BLaER1 (cell line): ENCODE measurements at regions not wholly inside any gene's neighbourhood (a gene's known extent, or its start where the extent isn't known, plus 50 kb on each side); places are given as distances from the start of the nearest gene placed in this dataset.

Source experiments
- H3K27ac ChIP-seq: shearing (Covaris generic); formaldehyde crosslinking; 2 replicates; pipeline ENCODE4 v1.8.1; 2022
- H3K27me3 ChIP-seq: shearing (Covaris generic); formaldehyde crosslinking; 2 replicates; pipeline ENCODE4 v1.8.1; 2022
- H3K36me3 ChIP-seq: shearing (Covaris generic); formaldehyde crosslinking; 2 replicates; pipeline ENCODE4 v1.8.1; 2022
- H3K4me1 ChIP-seq: shearing (Covaris generic); formaldehyde crosslinking; 2 replicates; pipeline ENCODE4 v1.8.1; 2022
- H3K4me2 ChIP-seq: shearing (Covaris generic); formaldehyde crosslinking; 2 replicates; pipeline ENCODE4 v1.8.1; 2022
- H3K4me3 ChIP-seq: shearing (Covaris generic); formaldehyde crosslinking; 2 replicates; pipeline ENCODE4 v1.8.1; 2022
- H3K9ac ChIP-seq: shearing (Covaris generic); formaldehyde crosslinking; 2 replicates; pipeline ENCODE4 v1.8.1; 2022
- H3K9me3 ChIP-seq: shearing (Covaris generic); formaldehyde crosslinking; 2 replicates; pipeline ENCODE4 v1.8.1; 2022
- H4K20me1 ChIP-seq: shearing (Covaris generic); formaldehyde crosslinking; 2 replicates; pipeline ENCODE4 v1.8.1; 2022
- Cebpa-rat ChIP-seq: shearing (Covaris generic); IDR thresholded peaks from 2 replicates; pipeline ENCODE4 v1.8.1; 2022

DNA sequence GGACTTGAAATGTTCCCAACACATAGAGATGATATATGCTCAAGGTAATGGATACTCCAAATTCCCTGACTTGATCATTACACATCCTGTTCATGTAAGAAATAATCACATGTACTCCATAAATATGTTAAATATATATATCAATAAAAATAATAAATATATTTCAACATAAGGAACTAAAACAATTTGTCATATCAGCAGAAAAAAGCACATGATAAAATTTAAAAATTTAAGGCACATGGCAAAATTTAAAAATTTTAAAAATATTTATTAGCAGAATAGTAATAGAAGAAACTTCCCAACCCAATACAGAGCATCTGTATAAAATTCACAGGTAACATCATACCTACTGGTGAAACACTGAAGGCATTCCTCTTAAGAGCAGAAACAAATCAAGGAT is 109.6 kb upstream of the KYNU start:
- H3K36me3 ChIP-seq, result no peaks in the 10 kb centered on the region
- no peak overlapping the region for H3K4me3 ChIP-seq
- no peak overlapping the region for H3K27ac ChIP-seq
- no peak for TF ChIP-seq Cebpa-rat
- no peak overlapping the region for H3K9ac ChIP-seq
- no peaks in the 10 kb centered on the region for H3K27me3 ChIP-seq
- H3K4me1 ChIP-seq, result no peaks in the 10 kb centered on the region
- H3K9me3 ChIP-seq, result peaks cover 14% of the 10 kb centered on the region
- H3K4me2 ChIP-seq, result no peak overlapping the region
- no peaks in the 10 kb centered on the region for H4K20me1 ChIP-seq

DNA sequence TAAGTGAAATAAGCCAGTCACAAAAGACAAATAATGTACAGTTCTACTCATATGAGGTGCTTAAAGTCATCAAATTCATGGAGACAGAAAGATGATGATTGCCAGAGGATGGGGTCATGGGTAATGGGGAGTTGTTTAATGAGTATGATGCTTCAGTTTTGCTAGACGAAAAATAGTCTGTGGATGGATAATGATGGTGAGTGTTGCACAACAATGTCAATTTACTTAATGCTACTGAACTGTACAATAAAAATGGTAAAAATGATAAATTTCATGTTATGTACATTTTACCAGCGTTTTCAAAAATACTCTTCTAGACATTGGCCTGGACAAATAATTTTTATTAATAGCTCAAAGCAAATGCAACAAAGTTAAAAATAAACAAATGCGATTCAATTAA is 118.5 kb upstream of the KYNU start:
- Histone ChIP-seq H3K9me3 (no peaks in the 10 kb centered on the region), H3K4me1 (no peaks in the 10 kb centered on the region), H3K4me2 (no peak overlapping the region), H3K9ac (no peak overlapping the region), H3K36me3 (no peaks in the 10 kb centered on the region), H3K4me3 (no peak overlapping the region), H4K20me1 (no peaks in the 10 kb centered on the region), H3K27me3 (no peaks in the 10 kb centered on the region), H3K27ac (no peak overlapping the region)
- TF ChIP-seq Cebpa-rat, result no peak

DNA sequence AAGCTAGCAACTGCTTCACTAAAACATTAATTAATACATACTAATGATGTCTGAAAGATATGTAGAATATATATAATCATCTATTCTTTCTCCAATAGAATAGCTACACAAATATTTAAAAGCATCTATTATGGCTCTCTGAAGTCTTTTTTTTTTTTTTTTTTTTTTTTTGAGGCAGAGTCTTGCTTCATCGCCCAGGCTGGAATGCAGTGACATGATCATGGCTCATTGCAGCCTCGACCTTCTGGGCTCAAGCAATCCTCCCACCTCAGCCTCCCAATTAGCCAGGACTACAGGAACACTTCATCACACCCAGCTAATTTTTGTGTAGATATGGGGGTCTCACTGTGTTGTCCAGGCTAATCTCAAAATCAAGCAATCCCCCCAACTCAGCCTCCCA is 120.4 kb upstream of the KYNU start:
- Histone ChIP-seq H3K36me3 (no peaks in the 10 kb centered on the region), H3K4me2 (no peak overlapping the region), H3K27ac (no peak overlapping the region), H3K27me3 (no peaks in the 10 kb centered on the region), H3K9ac (no peak overlapping the region), H3K4me3 (no peak overlapping the region), H3K4me1 (no peaks in the 10 kb centered on the region), H3K9me3 (no peaks in the 10 kb centered on the region), H4K20me1 (no peaks in the 10 kb centered on the region)
- no peak for TF ChIP-seq Cebpa-rat

DNA sequence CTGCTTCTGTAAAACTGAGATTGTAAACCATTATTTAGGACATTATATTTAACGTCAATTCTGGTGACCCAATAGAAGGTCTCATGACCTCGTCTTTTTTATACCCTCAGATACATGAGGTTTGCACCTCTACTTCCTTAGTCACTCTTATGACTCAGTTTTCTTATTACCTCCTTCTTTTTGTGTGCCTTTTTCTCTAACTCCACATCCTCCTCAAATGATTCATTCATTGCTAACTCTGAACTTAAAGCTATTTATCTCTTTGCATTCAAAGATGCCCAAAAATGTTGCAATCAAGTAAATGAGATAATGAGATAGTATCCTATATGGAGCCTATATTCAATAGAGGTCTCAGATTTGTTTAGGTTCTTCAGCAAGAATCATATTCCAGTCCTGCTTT is 121.0 kb upstream of the KYNU start:
- Histone ChIP-seq H3K36me3 (no peaks in the 10 kb centered on the region), H3K27ac (no peak overlapping the region), H3K9ac (no peak overlapping the region), H3K4me3 (no peak overlapping the region), H3K27me3 (no peaks in the 10 kb centered on the region), H3K9me3 (no peaks in the 10 kb centered on the region), H3K4me2 (no peak overlapping the region), H4K20me1 (no peaks in the 10 kb centered on the region), H3K4me1 (no peaks in the 10 kb centered on the region)
- no peak for TF ChIP-seq Cebpa-rat

DNA sequence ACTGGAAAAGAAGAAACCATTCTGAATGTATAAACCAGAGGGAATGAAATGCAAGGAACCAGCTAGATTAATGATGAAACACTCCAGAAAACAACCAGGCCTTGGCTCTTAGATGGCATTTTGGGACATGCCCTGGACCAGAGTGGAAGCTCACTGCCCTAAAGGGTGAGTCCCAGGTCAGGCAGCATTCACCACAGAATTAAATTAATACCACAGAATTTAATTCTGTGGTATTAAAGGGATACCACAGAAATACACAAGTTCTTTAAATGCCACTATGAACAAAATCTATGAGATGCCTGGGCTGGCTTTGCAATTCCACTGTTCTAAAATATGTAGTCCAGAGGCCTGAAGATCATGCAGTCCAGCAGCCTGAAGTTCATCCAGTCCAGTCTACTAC is 122.3 kb upstream of the KYNU start:
- Histone ChIP-seq H3K27me3 (no peaks in the 10 kb centered on the region), H3K36me3 (no peaks in the 10 kb centered on the region), H3K4me3 (no peak overlapping the region), H4K20me1 (no peaks in the 10 kb centered on the region), H3K4me1 (no peaks in the 10 kb centered on the region), H3K9ac (no peak overlapping the region), H3K4me2 (no peak overlapping the region), H3K9me3 (no peaks in the 10 kb centered on the region), H3K27ac (no peak overlapping the region)
- TF ChIP-seq Cebpa-rat, result no peak

DNA sequence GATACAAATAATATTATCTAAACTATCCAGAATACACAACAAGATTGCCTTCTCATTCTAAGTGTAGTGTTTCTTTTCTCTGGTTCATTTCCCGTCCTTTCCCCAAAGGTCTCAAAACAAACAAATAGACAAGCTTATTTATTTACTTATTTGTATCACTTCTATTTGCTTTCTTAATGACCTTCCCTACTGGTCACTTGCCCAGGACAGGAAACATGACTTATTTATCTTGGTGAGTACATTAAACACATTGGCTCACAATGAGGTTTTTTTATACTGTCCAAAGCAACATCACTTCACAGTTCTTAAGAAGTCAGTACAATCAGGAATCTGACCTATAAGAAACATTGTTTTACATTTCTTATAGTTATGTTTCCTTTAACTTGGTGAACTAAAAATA is 123.3 kb upstream of the KYNU start:
- H4K20me1 ChIP-seq, result no peaks in the 10 kb centered on the region
- TF ChIP-seq Cebpa-rat, result no peak
- no peak overlapping the region for H3K9ac ChIP-seq
- H3K36me3 ChIP-seq, result no peaks in the 10 kb centered on the region
- no peak overlapping the region for H3K4me2 ChIP-seq
- H3K4me3 ChIP-seq, result no peak overlapping the region
- H3K27me3 ChIP-seq, result no peaks in the 10 kb centered on the region
- H3K4me1 ChIP-seq, result no peaks in the 10 kb centered on the region
- no peak overlapping the region for H3K27ac ChIP-seq
- no peaks in the 10 kb centered on the region for H3K9me3 ChIP-seq

DNA sequence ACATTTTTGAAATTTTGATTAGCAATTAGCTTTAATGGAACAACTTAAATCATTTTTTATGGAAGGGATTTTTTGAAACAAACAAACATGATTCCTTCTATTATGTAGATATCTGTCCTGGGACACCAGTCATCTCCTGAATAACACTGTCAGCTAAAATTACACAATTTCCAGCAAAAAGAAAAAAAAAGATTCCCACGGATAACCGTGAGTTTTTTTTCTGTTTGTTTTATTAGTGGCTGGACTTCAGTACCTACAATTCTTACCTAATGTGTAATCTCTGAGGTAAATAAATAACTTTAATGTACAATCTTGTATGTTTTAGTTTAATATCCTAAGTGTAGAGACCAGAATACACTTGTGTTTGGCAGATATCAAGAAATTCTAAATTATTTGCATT is 126.6 kb upstream of the KYNU start:
- Histone ChIP-seq H3K27me3 (no peaks in the 10 kb centered on the region), H3K4me3 (no peak overlapping the region), H4K20me1 (no peaks in the 10 kb centered on the region), H3K4me1 (no peaks in the 10 kb centered on the region), H3K9ac (no peak overlapping the region), H3K27ac (no peak overlapping the region), H3K9me3 (peaks cover 4% of the 10 kb centered on the region; the same call in 1 of the 2 replicates), H3K4me2 (no peak overlapping the region), H3K36me3 (no peaks in the 10 kb centered on the region)
- no peak for TF ChIP-seq Cebpa-rat

- Histone ChIP-seq H3K27me3 (no peaks in the 10 kb centered on the region), H3K4me3 (no peak overlapping the region), H3K4me2 (no peak overlapping the region), H4K20me1 (no peaks in the 10 kb centered on the region), H3K4me1 (no peaks in the 10 kb centered on the region), H3K9me3 (peaks cover 4% of the 10 kb centered on the region; the same call in 1 of the 2 replicates), H3K27ac (no peak overlapping the region), H3K36me3 (no peaks in the 10 kb centered on the region), H3K9ac (no peak overlapping the region)
- no peak for TF ChIP-seq Cebpa-rat
Measured at GRCh38 chr2:142748559-142749099, 128.8 kb upstream of the KYNU start.

DNA sequence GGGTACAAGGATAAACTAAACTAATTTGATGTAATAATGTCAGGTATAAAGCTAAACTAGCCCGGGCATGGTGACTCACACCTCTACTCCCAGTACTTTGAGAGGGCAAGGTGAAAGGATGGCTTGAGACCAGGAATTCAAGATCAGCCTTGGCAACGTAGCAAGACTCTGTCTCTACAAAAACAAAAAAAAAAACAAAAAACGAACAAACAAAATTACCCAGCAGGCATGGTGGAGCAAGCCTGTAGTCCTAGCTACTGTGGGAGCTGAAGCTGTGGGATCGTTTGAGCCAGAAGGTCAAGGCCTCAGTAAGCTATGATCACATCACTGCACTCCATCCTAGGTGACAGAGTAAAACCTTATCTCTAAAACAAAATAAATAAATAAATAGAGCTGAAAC is 131.8 kb upstream of the KYNU start:
- no peaks in the 10 kb centered on the region for H4K20me1 ChIP-seq
- no peaks in the 10 kb centered on the region for H3K27me3 ChIP-seq
- H3K27ac ChIP-seq, result no peak overlapping the region
- no peaks in the 10 kb centered on the region for H3K36me3 ChIP-seq
- H3K4me3 ChIP-seq, result no peak overlapping the region
- no peak overlapping the region for H3K9ac ChIP-seq
- no peaks in the 10 kb centered on the region for H3K4me1 ChIP-seq
- H3K4me2 ChIP-seq, result no peak overlapping the region
- peaks cover 4% of the 10 kb centered on the region; the same call in 1 of the 2 replicates for H3K9me3 ChIP-seq
- TF ChIP-seq Cebpa-rat, result no peak

- no peak overlapping the region for H3K9ac ChIP-seq
- H3K4me1 ChIP-seq, result no peaks in the 10 kb centered on the region
- H3K4me2 ChIP-seq, result no peak overlapping the region
- TF ChIP-seq Cebpa-rat, result no peak
- no peak overlapping the region for H3K4me3 ChIP-seq
- H3K27me3 ChIP-seq, result no peaks in the 10 kb centered on the region
- no peaks in the 10 kb centered on the region for H4K20me1 ChIP-seq
- H3K36me3 ChIP-seq, result no peaks in the 10 kb centered on the region
- H3K27ac ChIP-seq, result no peak overlapping the region
- peaks cover 4% of the 10 kb centered on the region; the same call in 1 of the 2 replicates for H3K9me3 ChIP-seq
Measured at GRCh38 chr2:142742371-142743214, 134.9 kb upstream of the KYNU start.
